SU-DHL-6 (cell line): ENCODE measurements at regions not wholly inside any gene's neighbourhood (a gene's known extent, or its start where the extent isn't known, plus 50 kb on each side); places are given as distances from the start of the nearest gene placed in this dataset.

Experiments
- H2AFZ ChIP-seq: fragments of 200-600 bp; sonication (generic); 2 replicates; pipeline ENCODE4 v1.6.1; 2014; ENCODE audit warnings: low read depth, mild to moderate bottlenecking, moderate library complexity, mixed read lengths, antibody characterized with exemption, low read length; ENCODE audit not compliant: severe bottlenecking
- H3F3A ChIP-seq: fragments of 200-600 bp; shearing (Covaris generic); 2 replicates; pipeline ENCODE4 v1.6.0; 2016; ENCODE audit warnings: antibody characterized with exemption, mild to moderate bottlenecking; ENCODE audit not compliant: insufficient read depth
- H3K27ac ChIP-seq: fragments of 200-600 bp; sonication (generic); 2 replicates; pipeline ENCODE4 v1.5.1; 2016; ENCODE audit warnings: low read depth, mild to moderate bottlenecking, low read length, moderate library complexity, mixed read lengths
- H3K27me3 ChIP-seq: fragments of 200-600 bp; sonication (generic), shearing (Covaris generic); 2 replicates; pipeline ENCODE4 v1.6.0; 2014; ENCODE audit warnings: mild to moderate bottlenecking, low read length
- H3K36me3 ChIP-seq: fragments of 200-600 bp; sonication (generic); 2 replicates; pipeline ENCODE4 v1.6.1; 2014; ENCODE audit warnings: mild to moderate bottlenecking, low read length, mixed read lengths
- H3K4me2 ChIP-seq: fragments of 300-600, 200-600 bp; shearing (Covaris generic), sonication (generic); 2 replicates; pipeline ENCODE4 v1.6.0; 2014; ENCODE audit warnings: low read length, low read depth, mild to moderate bottlenecking; ENCODE audit not compliant: poor library complexity, severe bottlenecking
- H3K4me3 ChIP-seq: fragments of 200-600 bp; sonication (generic); 2 replicates; pipeline ENCODE4 v1.5.1; 2014; ENCODE audit warnings: antibody characterized with exemption, low read length, mild to moderate bottlenecking, mixed read lengths; ENCODE audit not compliant: insufficient read depth, poor library complexity, severe bottlenecking
- H3K79me2 ChIP-seq: fragments of 200-600 bp; sonication (generic); 2 replicates; pipeline ENCODE4 v1.6.1; 2014; ENCODE audit warnings: mild to moderate bottlenecking, low read length, moderate library complexity; ENCODE audit not compliant: insufficient read depth
- H3K9ac ChIP-seq: fragments of 200-600 bp; sonication (generic); 2 replicates; pipeline ENCODE4 v1.7.0; 2014; ENCODE audit warnings: mild to moderate bottlenecking, low read length
- H3K9me2 ChIP-seq: fragments of 200-600 bp; sonication (generic); replicated peaks from 2 replicates; pipeline ENCODE4 v1.6.1; 2014; ENCODE audit warnings: low read length; ENCODE audit not compliant: insufficient read depth
- H3K9me3 ChIP-seq: fragments of 200-600 bp; sonication (generic); 2 replicates; pipeline ENCODE4 v1.6.1; 2014; ENCODE audit warnings: low read length, mixed read lengths; ENCODE audit not compliant: insufficient read depth
- H4K20me1 ChIP-seq: fragments of 200-600 bp; sonication (generic); 2 replicates; pipeline ENCODE4 v1.6.1; 2014; ENCODE audit warnings: low read depth, mild to moderate bottlenecking, antibody characterized with exemption, low read length, moderate library complexity, mixed read lengths
- EZH2phosphoT487 ChIP-seq: fragments of 200-600 bp; sonication (generic), shearing (Covaris generic); conservative IDR thresholded peaks from 2 replicates; pipeline ENCODE4 v1.6.1; 2018; ENCODE audit warnings: mild to moderate bottlenecking, antibody characterized with exemption, low read length, moderate library complexity, mixed read lengths
- TF ChIP-seq, protein P1 (sequence below): fragments of 200-600 bp; sonication (generic); IDR thresholded peaks from one replicate; pipeline ENCODE4 v1.5.1; 2017; ENCODE audit warnings: antibody characterized with exemption, mild to moderate bottlenecking, low read length, moderate library complexity; ENCODE audit not compliant: insufficient read depth, poor library complexity, severe bottlenecking

GRCh38 chr11:27254744-27255446 lies 108.1 kb downstream of the CCDC34 start:
- Histone ChIP-seq H3K27me3 (no peaks in the 10 kb centered on the region), H3K9ac (no peak overlapping the region)

GRCh38 chr11:27253224-27253623 lies 109.8 kb downstream of the CCDC34 start:
- TF ChIP-seq, protein P1, sequence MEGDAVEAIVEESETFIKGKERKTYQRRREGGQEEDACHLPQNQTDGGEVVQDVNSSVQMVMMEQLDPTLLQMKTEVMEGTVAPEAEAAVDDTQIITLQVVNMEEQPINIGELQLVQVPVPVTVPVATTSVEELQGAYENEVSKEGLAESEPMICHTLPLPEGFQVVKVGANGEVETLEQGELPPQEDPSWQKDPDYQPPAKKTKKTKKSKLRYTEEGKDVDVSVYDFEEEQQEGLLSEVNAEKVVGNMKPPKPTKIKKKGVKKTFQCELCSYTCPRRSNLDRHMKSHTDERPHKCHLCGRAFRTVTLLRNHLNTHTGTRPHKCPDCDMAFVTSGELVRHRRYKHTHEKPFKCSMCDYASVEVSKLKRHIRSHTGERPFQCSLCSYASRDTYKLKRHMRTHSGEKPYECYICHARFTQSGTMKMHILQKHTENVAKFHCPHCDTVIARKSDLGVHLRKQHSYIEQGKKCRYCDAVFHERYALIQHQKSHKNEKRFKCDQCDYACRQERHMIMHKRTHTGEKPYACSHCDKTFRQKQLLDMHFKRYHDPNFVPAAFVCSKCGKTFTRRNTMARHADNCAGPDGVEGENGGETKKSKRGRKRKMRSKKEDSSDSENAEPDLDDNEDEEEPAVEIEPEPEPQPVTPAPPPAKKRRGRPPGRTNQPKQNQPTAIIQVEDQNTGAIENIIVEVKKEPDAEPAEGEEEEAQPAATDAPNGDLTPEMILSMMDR: no peak
- no peak for TF ChIP-seq EZH2phosphoT487
- no peaks in the 10 kb centered on the region for H3K9me2 ChIP-seq
- no peaks in the 10 kb centered on the region for H3K9me3 ChIP-seq
- no peaks in the 10 kb centered on the region for H3K79me2 ChIP-seq
- H3K27me3 ChIP-seq: no peaks in the 10 kb centered on the region
- H3K9ac ChIP-seq: no peak overlapping the region
- H3K4me3 ChIP-seq: no peak overlapping the region
- H3K36me3 ChIP-seq: no peaks in the 10 kb centered on the region
- no peaks in the 10 kb centered on the region for H3F3A ChIP-seq
- H3K4me2 ChIP-seq: no peak overlapping the region
- no peak overlapping the region for H2AFZ ChIP-seq
- no peaks in the 10 kb centered on the region for H4K20me1 ChIP-seq
- H3K27ac ChIP-seq: no peak overlapping the region

More at GRCh38 chr11:27254744-27255446, 108.1 kb downstream of the CCDC34 start:
- Histone ChIP-seq H3K4me2 (no peak overlapping the region), H3K9me2 (no peaks in the 10 kb centered on the region), H3K4me3 (no peak overlapping the region), H3K9me3 (no peaks in the 10 kb centered on the region), H2AFZ (no peak overlapping the region), H3K27ac (no peak overlapping the region), H3K79me2 (no peaks in the 10 kb centered on the region), H3F3A (no peaks in the 10 kb centered on the region), H4K20me1 (no peaks in the 10 kb centered on the region), H3K36me3 (no peaks in the 10 kb centered on the region)
- TF ChIP-seq, protein P1: no peak
- TF ChIP-seq EZH2phosphoT487: no peak

DNA sequence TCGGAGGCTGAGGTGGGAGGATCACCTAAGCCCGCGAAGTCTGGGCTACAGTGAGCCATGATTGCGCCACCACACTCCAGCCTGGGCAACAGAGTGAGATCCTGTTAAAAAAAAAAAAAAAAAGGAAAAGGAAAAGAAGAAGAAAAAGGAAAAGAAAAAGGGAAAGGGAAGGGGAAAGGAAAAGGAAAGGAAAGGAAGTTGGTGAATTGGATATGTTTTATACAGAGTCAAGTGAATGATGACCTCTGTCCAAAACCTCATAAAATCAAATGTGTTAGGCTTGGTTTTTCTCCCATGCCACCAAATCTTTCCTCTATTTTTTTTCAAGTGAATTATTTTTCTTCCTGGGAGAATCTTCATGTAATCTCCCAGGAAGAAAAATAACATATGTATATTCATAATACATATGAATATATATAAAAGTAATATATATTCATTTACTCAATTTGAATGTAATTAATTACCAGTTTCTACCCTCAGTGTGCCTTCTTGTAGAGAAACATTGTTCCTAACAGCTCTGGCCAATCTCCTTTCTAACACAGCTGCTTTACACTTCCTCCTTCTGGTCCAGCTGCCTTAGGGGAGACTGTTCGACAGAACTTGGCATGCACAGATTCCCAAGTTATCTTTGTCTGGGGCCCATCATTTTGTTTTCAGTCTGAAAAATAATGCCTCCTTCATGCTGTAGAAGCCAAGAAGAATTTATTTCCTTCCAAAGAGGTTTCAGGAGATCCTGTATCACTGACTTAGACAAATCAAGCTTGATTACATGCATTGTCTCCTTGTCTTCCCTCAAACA lies 111.9 kb downstream of the CCDC34 start:
- no peak overlapping the region for H3K27ac ChIP-seq
- no peak overlapping the region for H2AFZ ChIP-seq
- no peaks in the 10 kb centered on the region for H3K79me2 ChIP-seq
- H3K9me2 ChIP-seq: no peaks in the 10 kb centered on the region
- TF ChIP-seq, protein P1: no peak
- no peak for TF ChIP-seq EZH2phosphoT487
- H3F3A ChIP-seq: no peaks in the 10 kb centered on the region
- H3K36me3 ChIP-seq: no peaks in the 10 kb centered on the region
- no peaks in the 10 kb centered on the region for H3K27me3 ChIP-seq
- no peaks in the 10 kb centered on the region for H4K20me1 ChIP-seq
- no peak overlapping the region for H3K9ac ChIP-seq
- no peak overlapping the region for H3K4me3 ChIP-seq
- no peaks in the 10 kb centered on the region for H3K9me3 ChIP-seq
- H3K4me2 ChIP-seq: no peak overlapping the region
